CD4-positive, alpha-beta T cell treated with Interleukin-15 for 4 hours (primary cell): ENCODE measurements at regions not wholly inside any gene's neighbourhood (a gene's known extent, or its start where the extent isn't known, plus 50 kb on each side); places are given as distances from the start of the nearest gene placed in this dataset.
"Not testable (repeated sequence)": the region's sequence is repeated elsewhere in the genome, so short reads cannot be mapped to it uniquely, and the experiment has no call there.

Experiments used
- DNase-seq: peaks from one replicate; pipeline ENCODE4 v3.0.0-alpha.2; 2020; ENCODE audit warnings: low spot score

DNA sequence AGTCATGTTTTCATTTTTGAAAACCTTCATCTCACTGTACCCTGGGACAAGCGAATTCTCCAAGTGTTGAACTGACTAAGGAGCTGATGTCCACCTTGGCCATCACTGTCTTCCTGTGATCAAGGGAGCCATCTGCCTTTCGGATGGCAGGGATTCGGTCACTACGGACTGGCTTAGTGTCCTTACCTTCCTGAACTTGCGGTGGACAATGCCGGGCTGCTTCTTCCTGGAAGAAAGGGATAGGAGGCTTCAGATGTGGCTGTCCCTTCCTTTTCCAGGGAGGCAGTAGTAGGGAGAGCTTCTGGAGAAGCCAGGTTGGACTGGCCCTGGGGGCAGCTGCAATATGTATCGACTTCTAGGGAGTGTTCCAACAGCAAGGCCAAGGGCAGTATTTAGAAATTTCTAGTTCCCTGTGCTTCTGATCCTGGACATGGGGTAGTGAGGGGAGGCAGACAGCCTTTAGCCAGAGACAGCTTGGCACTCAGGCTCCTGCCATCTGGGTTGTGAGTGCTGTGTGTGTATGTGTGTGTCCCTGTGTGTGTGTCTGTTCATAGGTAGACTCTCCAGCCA lies 114.6 kb downstream of the IER5 start:
- no peak for DNase-seq

DNA sequence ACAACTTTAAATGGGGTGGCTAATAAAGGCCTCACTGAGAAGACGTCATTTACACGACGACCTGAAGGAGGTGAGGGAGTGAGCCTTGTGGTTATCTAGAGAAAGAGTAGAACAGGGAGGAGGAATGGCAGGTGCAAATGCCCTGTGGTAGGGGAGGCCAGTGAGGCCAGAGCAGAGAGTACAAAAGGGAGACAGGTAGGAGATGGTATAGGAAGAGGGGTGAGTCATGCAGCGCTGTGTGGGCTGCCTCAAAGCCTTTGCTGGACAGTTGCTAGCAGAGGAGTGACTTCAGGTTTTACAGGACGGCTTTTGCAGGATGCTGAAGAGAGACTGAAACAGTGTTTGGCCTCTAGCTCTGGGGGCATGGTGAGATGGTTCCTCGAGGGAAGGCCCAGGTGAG lies 116.0 kb downstream of the IER5 start:
- no peak for DNase-seq

DNA sequence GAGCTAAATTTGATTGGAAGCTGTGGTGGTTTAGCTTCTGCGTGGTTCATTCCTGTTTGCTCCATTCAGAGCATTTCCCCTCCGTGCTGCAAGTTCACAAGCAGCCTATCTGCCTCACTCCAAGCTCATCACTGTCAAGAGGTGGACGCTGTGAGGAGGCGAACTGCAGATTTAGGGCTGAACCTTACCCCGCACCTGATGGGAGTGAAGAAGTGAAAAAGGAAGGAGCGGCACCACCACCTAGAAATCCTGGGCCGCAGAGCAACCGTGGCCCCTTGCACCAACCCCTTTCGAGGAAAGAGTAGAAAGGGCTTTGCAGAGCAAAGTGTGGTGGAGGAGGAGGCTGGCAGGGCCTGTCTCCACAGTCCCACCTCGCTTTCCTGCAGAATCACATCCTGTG lies 117.4 kb downstream of the IER5 start:
- DNase-seq = no peak

DNA sequence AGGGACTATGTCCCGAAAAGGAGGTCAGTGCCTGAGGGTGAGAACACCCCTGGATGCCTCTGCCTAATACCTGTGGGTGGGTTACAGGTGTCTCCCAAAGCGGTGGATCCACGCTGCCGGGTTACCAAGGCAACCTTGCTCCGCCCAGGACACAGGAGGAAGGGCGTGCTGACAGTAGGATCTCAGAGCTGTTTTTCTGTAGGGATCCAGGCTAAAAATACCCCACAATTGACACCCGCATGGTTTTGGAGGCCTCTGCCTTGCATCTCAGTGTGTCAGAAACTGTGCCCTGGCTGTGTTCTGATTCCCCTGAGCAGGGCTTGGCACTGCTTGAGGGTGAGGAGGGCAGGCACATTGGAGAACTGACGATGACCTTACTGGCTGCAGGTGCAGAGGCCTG lies 118.0 kb downstream of the IER5 start:
- DNase-seq = no peak

DNA sequence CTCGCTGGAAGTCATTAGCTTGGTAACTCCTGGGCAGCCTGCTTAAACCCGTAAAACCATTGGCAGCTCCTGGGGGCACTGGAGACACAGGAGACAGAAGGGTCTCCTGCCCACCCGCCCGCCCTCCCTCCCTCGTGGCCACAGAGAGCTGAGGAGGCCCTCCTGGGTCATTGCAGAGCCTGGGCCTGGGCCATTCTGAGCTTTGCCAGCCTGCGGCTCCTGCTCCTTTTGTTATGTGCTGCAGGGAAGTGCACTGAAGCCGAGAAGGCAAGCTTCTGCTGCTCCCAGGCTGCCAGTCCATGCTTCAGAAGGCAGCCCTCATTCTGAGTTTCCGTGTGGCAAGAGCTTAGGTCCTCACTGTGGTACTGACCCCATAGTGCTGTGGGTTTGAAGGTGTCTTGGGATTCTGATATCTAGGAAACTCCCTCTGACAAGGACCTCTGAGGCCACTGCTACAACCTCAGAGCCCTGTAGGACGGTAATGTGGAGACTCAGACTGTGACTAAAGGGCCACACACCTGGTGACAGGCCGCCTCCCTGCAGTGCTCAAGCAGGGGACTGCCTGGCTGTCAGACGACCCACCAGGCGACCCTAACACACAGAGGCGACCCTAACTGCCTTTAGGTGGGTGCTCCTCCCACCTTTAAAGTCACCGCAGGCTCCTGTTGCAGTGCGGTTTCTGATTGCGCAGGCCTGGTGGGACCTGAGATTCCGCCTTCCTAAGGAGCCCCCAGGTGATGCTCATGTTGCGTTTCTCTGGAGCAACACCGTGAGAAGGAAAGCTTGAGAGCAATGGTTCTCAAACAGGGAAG lies 118.7 kb downstream of the IER5 start:
- DNase-seq = no peak

DNA sequence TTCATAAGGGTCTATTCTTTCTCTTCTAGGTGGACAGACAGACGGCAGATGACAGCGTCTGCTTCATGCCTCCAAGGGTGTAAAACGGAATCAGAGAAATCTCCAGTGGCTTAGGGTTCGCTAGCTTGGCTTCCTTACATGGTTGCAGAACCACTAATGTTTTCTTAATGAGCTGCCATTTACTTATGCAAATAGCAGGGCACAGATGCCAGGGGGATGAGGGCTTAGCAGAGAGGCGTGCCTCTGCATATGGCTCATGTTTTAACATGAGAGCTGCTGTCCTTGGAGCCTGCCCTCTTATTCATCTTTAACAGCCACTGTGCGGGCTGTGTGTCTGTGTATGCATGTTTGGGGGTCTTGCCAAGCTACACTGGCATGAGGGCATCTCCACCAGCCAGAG lies 119.6 kb downstream of the IER5 start:
- no peak for DNase-seq

DNA sequence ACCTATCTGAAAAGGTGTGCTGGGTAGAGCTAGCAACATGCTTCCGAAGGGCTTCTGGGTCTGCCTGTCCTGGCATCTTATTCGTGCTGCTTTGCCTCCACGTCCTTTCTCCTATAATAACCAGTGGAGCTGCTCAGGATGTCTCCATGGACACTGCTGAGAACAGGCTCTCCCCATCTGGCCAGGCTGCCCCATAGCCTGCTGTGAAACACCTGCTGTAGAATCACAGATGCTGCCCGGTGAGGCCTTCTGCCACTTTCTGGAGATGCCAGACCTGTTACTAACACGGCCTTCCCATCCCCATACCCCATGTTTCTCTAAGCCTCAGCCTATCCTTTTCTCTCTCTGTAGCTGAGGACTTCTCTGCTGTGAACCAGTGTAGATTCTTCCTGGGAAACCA lies 120.5 kb downstream of the IER5 start:
- DNase-seq = no peak

DNA sequence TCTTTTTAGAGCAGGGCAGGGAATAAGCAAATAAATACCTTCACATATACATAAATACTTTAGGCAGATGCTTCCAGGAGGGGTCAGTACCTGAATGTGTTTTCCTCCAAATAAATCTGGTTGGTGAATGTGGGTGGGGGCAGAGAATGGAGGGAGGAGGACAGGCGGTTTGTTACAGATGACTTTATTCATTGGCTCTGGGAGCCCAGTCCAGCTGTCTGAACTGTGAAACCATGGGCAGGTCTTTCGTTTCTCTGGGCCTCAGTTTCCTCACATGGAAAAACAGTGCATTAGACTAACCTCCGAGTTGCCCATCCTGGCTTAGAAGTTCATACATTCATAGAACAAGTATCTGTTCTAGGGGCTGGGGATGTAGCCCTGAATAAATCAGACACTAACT lies 124.6 kb downstream of the IER5 start:
- DNase-seq = no peak

DNA sequence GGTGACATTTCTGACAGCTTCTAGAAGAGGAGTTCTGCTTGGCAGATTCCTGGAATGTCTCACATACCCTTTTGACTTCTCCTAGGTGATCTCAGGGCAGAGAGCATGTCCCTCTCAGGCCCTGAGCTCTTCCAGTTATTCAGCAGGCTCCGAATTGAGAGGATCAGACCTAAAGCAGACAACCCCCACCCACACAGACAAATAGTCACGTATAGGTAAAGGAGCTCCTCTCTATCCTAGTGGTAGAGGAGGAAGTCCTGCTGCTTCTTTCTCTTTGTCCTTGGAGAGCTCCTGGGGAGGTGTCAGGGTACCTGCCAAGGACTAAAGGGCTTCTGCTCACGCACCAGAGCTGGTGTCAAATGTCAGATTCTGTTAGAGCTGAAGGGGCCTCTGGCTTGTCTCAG lies 128.1 kb downstream of the IER5 start:
- no peak for DNase-seq

DNA sequence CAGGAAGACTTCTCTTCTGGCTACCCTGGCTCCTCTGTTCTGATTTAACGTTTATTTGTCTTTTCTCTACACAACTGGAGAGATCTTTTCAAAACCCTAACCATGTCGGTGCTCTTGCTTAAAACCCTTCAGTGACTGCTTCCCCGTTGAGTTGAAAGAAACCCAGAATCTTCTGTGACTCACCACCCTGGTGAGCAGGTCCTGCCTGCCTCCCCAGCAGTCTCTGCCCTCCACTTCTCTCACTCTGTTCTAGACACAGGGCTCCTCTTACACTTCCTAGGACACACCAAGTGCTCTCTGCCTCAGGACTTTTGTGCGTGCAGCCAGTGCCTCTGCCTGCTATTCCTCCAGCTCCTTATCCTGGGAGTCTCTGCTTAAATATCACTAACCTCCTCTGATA lies 131.4 kb downstream of the IER5 start:
- no peak for DNase-seq

DNA sequence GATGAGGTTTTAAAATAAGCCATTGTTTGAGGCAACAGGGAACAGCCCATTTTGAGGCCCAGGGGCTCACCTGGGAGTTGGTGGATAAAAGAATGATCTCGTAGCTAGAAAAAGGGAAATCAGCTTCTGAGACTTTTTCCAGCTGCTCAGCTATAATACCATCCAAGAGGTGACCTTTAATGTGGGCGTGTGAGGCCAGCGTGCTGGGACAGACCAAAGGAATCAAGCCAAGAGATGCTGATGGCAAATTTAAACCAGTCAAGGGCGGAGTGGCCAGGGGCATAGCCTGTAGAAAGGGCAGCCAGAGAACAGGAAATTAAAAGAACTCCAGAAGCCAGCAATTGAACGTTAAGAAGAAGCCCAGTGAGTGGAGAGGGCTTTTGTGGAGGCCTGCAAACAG lies 132.6 kb downstream of the IER5 start:
- DNase-seq = no peak

DNA sequence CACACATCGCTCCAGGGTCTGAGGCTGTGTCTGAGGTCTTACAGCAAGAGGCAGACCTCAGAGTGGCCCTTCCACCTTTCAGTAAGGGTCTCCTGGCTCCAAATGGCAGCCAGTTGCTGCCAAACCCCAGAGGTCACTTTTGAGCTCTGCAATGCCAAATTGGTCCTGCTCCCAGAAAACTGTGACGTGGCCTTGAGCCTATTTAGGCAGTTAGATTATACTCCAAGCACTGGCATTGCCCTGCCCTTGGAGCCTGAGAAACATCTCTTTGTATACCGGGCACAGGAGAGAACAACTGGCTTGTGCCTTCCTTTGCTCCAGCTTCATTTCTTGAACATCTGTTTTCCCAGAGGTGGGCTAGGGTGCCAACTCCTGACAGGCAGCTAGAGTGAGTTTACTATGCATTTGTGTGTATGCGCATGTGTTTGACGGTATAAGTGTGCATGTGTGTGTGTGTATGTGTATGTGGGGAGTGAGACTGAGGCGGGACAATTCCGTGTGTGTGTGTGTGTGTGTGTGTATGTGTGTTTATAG lies 134.5 kb downstream of the IER5 start:
- DNase-seq = no peak

DNA sequence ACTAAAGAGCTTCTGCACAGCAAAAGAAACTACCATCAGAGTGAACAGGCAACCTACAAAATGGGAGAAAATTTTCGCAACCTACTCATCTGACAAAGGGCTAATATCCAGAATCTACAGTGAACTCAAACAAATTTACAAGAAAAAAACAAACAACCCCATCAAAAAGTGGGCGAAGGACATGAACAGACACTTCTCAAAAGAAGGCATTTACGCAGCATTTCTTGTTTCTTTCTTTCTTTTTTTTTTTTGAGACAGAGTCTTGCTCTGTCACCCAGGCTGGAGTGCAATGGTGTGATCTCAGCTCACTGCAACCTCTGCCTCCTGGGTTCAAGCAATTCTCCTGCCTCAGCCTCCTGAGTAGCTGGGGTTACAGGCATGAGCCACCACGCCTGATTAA lies 138.2 kb downstream of the IER5 start:
- not testable (repeated sequence) for DNase-seq

DNA sequence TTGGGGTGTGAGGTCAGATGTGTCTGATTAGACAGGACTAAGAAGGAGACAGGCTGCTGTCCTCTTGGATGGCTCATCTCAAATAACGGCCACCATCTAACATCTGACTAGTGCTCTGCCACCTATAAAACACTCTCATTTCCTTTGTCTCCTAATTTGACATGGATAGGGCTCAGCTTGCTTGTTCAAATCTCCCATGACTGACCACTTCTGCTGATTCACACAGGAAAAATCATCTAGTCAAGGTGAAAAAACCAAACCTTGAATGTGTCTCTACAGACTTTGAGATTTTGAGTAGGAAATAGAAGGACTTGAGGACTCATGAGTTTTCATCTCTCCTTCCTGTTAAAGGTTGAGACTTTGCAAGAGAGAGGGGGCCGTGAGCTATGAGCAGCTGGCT lies 150.6 kb downstream of the IER5 start:
- DNase-seq = no peak

DNA sequence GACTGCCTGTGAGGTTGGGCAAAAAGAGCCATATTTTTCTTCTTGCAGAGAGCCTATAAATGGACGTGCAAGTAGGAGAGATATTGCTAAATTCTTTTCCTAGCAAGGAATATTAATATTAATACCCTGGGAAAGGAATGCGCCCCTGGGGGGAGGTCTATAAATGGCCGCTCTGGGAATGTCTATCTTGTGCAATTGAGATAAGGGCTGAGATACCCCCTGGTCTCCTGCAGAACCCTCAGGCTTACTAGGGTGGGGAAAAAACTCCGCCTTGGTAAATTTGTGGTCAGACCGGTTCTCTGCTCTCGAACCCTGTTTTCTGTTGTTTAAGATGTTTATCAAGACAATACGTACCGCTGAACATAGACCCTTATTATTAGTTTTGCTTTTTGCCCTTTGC lies 157.8 kb downstream of the IER5 start:
- DNase-seq = not testable (repeated sequence)

DNA sequence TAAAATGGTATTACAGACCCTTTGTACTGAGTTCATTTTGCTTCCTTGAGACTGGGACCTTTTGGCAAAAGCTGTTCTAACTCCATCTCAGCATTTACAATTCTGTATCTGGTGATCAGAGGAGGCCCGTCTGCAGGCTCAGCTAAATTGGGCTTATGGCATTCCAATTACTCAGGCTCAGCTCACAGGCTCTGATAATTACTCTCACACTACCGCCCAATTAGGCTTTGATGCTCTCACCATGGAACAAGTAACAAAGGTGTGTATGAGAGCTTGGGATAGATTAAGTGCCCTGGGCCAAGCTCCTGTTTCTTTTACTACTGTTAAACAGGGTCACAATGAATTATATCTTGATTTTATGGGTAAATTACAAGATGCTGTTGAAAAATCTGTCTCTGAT lies 159.9 kb downstream of the IER5 start:
- not testable (repeated sequence) for DNase-seq

DNA sequence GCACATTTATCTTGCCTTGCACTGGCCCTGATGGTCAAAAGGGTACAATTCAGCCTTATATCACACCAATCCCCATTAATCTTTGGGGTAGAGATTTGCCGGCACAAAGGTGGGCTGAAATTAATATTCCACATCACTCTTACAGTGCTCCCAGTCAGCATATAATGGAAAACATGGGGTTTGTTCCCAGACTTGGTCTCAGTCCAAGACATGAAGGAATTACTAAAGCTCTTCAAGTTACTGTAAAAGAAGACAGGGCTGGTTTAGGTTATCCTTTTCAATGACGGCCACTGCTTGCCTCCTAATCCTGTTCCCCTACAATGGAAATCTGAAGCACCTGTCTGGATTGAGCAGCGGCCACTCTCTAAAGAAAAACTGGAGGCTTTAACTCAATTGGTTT lies 160.7 kb downstream of the IER5 start:
- no peak for DNase-seq

DNA sequence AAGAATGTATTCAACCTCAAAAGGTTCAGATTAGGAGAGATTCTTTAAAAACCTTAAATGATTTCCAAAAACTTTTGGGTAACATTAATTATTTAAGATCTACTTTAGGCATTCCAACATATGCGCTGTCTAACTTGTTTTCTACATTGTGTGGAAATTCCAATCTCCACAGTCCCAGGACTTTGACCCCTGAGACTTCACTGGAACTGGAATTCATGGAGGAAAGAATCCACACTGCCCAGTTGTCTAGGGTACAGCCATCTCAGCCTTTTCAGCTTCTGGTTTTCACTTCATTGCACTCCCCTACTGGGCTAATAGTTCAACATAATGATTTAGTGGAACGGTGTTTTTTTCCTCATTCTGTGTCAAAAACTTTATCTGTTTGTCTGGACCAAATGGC lies 161.5 kb downstream of the IER5 start:
- no peak for DNase-seq

DNA sequence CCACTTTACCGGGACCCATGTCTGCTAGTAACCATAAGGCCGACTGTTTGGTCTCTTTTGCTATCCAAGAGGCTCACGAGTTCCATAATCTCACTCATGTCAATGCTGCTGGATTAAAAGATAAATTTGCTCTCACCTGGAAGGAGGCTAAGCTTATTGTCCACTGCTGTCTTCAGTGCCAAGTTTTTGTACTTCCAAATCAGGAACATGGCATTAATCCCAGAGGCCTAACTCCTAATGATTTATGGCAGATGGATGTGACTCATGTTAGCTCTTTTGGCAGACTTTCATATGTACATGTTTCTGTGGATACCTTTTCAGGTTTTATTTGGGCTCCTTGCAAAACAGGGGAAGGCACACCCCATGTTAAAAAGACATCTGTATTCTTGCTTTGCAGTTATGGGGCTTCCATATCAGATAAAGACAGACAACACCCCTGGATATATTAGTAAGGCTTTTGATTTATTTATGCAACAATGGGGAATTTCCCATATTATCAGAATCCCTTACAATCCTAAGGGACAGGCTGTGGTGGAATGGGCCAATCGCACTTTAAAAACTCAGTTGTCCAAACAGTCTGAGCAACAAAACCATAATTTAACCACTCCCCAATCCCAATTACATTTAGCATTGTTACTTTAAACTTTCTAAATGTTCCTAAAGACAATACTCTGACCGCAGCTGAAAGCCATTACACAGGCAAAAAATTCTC lies 162.7 kb downstream of the IER5 start:
- DNase-seq = no peak

DNA sequence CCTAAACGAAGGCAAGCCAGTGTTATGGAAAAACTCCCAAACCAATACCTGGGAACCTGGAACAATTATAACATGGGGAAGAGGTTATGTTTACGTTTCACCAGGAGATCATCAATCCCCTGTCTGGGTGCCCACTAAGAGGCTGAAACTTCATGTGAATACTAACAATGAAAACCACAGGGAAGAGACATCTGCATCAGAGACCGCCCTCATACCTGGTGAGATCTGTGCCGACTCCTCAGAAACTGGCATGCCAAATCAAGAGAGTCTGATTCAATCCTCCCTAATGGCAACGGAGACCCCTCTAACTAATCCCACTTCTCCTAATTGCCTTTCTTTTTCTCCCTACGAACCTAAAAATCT lies 163.2 kb downstream of the IER5 start:
- DNase-seq = no peak

DNA sequence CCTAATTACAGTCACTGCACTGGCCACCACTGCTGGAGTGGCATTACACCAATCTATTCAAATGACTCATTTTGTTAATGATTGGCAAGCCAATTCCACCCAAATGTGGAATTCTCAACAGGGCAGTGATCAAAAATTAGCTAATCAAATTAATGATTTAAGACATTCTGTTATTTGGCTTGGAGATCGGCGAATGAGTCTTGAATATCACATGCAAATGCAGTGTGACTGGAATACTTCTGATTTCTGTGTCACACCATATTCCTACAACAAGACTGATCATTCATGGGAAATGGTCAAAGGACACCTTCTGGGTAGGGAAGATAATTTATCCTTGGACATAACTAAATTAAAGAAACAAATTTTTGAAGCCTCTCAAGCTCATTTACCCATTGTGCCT lies 165.1 kb downstream of the IER5 start:
- not testable (repeated sequence) for DNase-seq

DNA sequence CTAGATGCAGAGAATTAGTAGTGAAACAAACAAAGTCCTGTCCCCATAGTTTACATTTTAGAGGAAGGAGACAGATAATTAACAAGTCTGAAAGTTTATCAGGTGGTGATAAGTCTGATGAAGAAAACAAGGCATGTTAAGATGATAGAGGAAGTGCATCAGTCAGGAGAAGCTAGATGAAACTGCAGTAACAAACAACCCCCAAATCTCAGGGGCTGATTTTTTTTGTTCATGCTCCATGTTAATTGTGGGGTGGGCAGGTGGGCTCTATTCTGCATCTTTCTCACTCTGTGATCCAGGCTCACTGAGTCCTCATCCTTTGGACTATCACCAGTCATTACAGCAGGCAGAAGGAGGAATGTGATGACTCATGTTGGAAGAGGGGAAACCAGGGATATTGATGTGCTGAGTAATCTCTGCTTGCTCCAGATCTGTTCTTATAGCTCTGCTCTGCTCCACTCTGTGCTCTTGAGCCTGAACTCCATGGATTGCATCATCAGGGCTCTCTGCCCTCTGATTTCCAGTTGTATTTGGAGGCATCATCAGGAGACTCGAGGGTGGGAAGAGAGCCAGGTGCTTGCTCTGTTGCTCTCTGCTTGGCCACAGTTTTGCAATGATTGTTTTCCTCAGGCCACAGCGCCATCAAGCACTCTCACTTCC lies 166.9 kb downstream of the IER5 start:
- DNase-seq = no peak

DNA sequence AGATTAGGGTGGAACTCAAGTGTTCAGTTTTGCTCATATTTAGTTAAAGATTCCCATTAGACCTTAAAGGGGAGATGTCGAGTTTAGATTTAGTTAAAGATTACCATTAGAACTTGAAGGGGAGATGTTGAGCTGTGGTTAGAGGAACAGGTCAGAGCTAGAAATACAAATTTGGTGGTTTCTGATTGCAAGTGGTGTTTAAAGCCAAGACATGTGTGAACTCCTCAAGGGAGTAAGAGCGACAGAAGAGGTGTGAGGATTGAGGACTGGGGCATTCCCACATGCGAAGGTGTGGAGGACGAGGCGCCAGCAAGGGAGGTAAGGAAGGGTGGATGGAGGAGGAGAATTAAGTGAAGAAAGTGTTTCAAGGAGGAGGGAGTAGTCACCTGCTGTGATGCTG lies 168.6 kb downstream of the IER5 start:
- no peak for DNase-seq
